GM21576 (cell line): ENCODE measurements at regions not wholly inside any gene's neighbourhood (a gene's known extent, or its start where the extent isn't known, plus 50 kb on each side); places are given as distances from the start of the nearest gene placed in this dataset.

Experiments
- ATAC-seq: cut with Tn5 transposase; IDR thresholded peaks from one replicate; pipeline ENCODE4 v1.9.1; 2021; ENCODE audit warnings: mild to moderate bottlenecking, moderate library complexity; ENCODE audit not compliant: unreplicated experiment

- ATAC-seq = no peak
These were observed 67.6 kb downstream of the HTR1A start for GRCh38 chr5:63894690-63895089.

- ATAC-seq = no peak
These were observed 83.5 kb downstream of the HTR1A start for GRCh38 chr5:63878788-63879187.

DNA sequence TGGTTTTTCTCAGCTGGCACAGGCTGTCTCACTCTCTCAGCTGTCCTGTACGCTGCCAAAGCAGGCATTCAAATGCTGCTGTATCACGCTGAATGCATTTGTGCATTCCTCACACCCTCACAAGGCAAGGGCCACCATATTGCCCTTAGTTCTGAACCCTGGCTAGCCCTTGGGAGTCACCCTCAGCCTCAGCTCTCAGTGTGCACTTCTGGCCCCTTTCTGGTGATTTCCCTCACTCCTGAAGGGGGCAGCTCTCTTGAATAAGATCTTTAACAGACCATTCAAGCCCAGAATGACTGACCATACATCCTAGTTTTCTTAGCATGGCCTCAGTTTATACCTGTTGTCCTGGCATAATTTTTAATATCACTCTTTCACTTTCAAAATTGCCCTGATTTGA is 84.3 kb downstream of the HTR1A start:
- ATAC-seq = no peak

- no peak for ATAC-seq
These were observed 101.9 kb downstream of the HTR1A start for GRCh38 chr5:63860379-63860778.

DNA sequence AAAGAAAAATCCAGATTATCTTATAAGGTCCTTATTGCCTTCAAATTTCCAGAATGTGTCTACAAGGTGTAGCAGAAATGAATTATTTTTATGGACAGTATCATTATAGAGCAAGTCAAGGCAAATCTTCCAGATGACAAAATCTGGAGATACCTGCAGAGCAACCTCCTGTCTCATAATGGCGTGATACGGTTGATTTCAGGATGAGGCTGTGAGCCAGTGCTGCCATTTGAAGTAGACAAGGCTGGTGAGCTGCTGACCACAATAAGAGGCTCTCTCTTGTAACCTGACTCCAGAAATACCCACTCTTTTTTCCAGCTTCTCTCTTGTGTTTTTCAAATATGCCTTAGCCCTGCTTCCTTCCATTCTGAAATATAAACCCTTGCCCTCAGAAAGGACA is 108.2 kb downstream of the HTR1A start:
- ATAC-seq = no peak

- no peak for ATAC-seq
These were observed 119.1 kb downstream of the HTR1A start for GRCh38 chr5:63843190-63843589.

DNA sequence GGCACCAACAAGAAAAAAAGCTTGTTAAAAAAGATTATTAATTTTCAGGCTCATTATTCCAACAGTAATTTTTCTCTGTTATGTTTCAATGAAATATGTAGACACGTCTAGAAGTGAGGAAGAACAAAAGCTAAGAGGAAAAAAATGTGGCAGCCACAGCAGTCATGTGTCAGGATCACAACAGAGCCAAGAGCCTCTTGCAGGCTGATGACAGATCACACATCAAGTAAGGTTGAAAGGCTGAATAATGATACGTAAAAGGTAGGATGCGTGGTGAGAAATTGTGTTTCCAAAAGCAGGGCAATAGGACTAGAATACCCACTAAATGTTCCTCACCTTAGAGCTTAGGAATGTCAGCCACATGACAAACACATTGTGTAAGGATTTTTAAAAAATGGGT is 124.8 kb downstream of the HTR1A start:
- no peak for ATAC-seq

DNA sequence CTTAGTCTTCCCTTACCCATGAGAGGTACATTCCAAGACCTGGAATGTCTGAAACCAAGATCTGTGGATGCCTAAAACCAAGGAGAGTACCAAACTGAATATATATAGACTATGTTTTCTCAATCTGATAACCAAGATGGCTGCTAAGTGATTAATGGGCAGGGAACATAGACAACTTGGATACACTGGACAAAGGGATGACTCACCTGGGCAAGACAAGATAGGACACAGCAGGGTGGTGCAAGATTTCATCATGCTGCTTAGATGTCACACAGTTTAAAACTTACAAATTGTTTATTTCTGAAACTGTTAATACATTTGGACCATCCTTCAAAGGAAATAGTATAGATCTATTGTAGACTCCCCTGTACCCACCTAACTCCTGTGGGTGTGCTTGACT is 130.9 kb downstream of the HTR1A start:
- no peak for ATAC-seq

DNA sequence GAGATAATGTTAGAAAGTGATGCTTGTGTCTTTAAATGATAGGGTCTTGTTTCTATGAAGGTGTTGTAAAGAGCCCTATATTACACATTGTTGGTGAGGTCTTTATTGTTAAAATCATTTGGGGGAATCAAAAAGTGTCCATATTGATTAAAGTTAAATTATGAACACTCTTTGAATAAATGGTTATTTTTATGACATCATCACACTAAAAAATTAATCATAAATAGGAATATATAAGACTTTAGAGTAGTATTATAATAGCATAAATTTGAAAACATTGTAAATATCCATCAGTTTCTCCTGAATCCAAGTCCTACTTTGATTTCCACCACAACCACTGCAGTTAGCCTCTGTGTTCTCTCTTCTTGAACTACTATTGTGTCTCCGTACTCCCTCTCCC is 136.3 kb downstream of the HTR1A start:
- no peak for ATAC-seq

GRCh38 chr5:63823583-63823982 is 138.7 kb downstream of the HTR1A start:
- ATAC-seq = no peak

- no peak for ATAC-seq
These were observed 139.6 kb downstream of the HTR1A start for GRCh38 chr5:63822614-63823013.

DNA sequence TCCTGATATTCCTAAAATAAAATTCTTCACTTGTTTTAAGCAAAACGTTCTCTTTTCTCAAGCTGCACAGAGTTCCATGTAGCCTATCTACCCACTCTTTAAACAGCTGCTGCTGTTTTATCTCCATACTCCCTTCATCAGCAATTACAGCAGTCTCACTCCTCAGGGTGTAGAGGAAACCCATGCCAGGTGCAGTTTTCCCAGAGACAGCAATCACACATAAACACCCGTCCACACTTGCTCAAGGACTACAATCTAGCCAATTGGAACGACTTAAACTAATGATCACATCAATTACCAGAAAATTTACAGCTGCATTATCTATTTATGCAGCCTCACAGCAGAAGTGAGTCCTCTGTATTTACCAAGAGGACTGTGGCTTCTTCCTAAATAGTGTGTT is 141.7 kb downstream of the HTR1A start:
- no peak for ATAC-seq

GRCh38 chr5:63812693-63813092 is 149.6 kb downstream of the HTR1A start:
- no peak for ATAC-seq

GRCh38 chr5:63811961-63812360 is 150.3 kb downstream of the HTR1A start:
- no peak for ATAC-seq

DNA sequence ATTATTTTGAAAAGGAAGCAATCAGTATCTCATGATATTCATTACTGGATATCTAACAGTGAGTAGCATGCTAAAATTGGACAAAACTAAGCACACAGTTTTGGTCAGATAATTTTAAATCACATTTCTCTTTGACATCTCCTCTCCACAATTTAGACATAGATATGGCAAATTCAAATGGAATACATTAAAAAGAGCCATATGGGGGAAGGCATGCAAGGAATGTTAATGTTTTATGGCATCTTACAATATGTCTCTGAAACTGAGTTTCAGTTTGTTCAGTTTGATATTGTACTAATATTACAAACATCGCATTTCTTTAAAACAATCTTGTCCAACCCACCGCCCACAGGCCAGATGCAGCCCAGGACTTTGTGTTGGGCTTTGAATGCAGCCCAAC is 151.0 kb downstream of the HTR1A start:
- ATAC-seq = no peak

- ATAC-seq = no peak
These were observed 157.1 kb downstream of the HTR1A start for GRCh38 chr5:63805151-63805550.

- ATAC-seq = no peak
These were observed 159.1 kb downstream of the HTR1A start for GRCh38 chr5:63803165-63803564.

DNA sequence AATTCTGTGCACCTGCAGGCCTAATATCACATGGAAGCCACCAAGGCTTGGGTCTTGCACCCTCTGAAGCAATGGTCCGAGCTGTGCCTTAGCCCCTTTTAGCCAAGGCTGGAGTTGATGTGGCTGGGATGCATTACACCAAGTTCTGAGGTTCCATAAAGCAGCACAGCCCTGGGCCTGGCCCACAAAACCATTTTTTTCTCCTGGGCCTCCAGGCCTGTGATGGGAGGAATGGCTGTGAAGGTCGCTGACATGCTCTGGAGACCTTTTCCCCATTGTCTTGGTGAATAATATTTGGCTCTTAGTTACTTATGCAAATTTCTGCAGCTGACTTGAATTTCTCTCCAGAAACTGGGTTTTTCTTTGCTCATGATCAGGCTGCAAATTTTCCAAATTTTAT is 167.3 kb downstream of the HTR1A start:
- ATAC-seq = no peak

GRCh38 chr5:63794296-63794695 is 167.9 kb downstream of the HTR1A start:
- no peak for ATAC-seq

- ATAC-seq = no peak
These were observed 187.3 kb downstream of the HTR1A start for GRCh38 chr5:63774939-63775338.

DNA sequence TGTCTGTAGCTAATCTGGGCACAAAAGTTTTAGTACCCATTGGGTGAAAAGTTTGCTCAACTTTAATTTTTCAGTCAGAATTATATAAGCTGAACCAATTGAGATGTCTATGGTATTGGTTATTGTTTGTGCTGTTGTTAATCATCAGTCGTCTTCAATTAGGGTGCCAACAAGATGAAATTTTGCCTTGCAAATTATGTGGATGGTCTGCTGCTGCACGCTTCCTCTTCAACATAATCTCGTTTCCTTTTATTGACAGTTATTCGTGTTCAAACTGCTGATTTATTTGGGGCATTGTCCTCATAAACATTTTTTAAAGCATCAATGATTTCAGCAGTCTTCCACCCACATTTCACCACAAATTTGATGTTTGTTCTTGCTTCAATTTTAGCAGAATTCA is 194.0 kb downstream of the HTR1A start:
- no peak for ATAC-seq

GRCh38 chr5:63760965-63761364 is 201.3 kb downstream of the HTR1A start:
- no peak for ATAC-seq

DNA sequence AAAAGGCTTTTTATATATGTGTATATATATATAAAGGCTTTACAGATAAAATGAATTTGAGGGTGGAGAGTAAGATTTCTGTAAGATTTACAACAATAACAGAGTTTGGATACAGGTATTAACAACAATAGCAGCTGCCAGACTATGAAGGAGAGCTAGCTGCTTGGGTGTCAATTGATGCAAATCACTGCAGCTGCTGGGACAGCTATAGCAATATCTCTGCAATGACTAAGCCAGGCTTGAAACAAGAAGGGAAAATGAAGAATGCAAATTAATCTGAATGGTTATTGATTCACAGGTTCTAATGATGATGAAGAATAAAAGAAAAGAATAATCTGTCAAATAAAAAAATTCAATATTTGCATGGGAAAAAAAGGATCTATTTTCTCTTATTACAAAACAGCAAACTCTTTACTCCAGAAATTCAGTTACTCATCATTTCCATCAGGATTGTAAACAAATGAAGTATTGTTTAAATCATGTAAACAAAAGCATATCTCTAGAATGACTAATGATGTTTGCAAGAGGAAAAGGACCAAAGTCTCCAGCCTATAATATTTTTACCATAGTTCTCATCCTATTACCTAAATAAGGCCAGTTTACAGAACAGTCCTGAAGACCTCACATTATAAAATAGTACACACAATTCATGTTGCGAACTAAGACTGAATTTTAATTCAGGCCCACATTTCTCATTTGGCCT is 219.0 kb downstream of the HTR1A start:
- ATAC-seq = no peak
